Esophagus (tissue), 2 donors: ENCODE measurements at regions not wholly inside any gene's neighbourhood (a gene's known extent, or its start where the extent isn't known, plus 50 kb on each side); places are given as distances from the start of the nearest gene placed in this dataset.
"Not testable (repeated sequence)": the region's sequence is repeated elsewhere in the genome, so short reads cannot be mapped to it uniquely, and the experiment has no call there.

Experiments
- H3K27ac ChIP-seq, 2 donors: one replicate each; pipeline ENCODE4 v1.5.1; 2013; ENCODE audit warnings: low read depth in 2 of 2, mild to moderate bottlenecking in 2 of 2, inconsistent platforms in 1 of 2, low read length in 1 of 2, moderate library complexity in 1 of 2
- H3K27me3 ChIP-seq, 2 donors: one replicate each; pipeline ENCODE4 v1.6.1; 2013; ENCODE audit warnings: low read length in 2 of 2, control low read depth in 1 of 2, mild to moderate bottlenecking in 1 of 2; ENCODE audit not compliant: insufficient read depth in 2 of 2, control insufficient read depth in 1 of 2
- H3K36me3 ChIP-seq, 2 donors: one replicate each; pipeline ENCODE4 v1.6.1; 2013; ENCODE audit warnings: low read length in 1 of 2; ENCODE audit not compliant: control insufficient read depth in 2 of 2, insufficient read depth in 2 of 2
- H3K4me1 ChIP-seq, 2 donors: one replicate each; pipeline ENCODE4 v1.6.1; 2013; ENCODE audit warnings: low read length in 1 of 2; ENCODE audit not compliant: control insufficient read depth in 2 of 2, insufficient read depth in 2 of 2
- H3K4me3 ChIP-seq, 2 donors: one replicate each; pipeline ENCODE4 v1.5.1; 2013; ENCODE audit warnings: low read length in 2 of 2, mild to moderate bottlenecking in 2 of 2, low read depth in 1 of 2, moderate library complexity in 1 of 2
- H3K9me3 ChIP-seq, 2 donors: one replicate each; pipeline ENCODE4 v1.6.1; 2013; ENCODE audit warnings: mild to moderate bottlenecking in 2 of 2, low read depth in 1 of 2, low read length in 1 of 2, moderate library complexity in 1 of 2; ENCODE audit not compliant: control insufficient read depth in 2 of 2, insufficient read depth in 1 of 2
- WGBS, 2 donors: extraction: QIAGEN DNeasy Blood & Tissue Kit; methylation state at CpG; one replicate each; pipeline ENCODE4 v1.1.7; 2013; 5-methylcytosine and 5-hydroxymethylcytosine counted together
- donor health status: healthy with polysubstance abuse.
- donor health status: Bipolar disorder and iron deficiency.

DNA sequence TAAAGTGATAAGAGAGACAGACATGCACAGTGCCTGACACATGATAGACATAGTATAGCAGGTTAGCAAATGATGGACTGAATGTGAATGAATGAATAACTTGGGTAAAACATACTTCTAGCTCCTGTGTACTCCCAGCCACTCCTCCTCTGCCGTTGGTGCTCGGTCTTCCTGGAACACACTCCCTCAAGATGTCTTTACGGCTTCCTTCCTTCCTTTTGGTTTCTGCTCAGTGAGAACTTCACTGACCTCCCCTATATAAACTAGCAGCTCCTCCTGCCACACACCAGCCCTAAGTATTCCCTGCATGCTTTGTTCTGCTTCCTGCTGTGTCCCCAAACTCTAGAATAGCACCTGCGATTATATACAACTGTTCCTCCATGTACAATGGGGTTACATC lies 50.2 kb downstream of the RAD54L2 start:
- H3K27me3 ChIP-seq, result no peaks in the 10 kb centered on the region
- no peaks in the 10 kb centered on the region for H3K4me1 ChIP-seq
- H3K9me3 ChIP-seq, result no peaks in the 10 kb centered on the region
- peaks cover 0 to 13% of the 10 kb centered on the region in 2 donors for H3K36me3 ChIP-seq
- no peak overlapping the region for H3K4me3 ChIP-seq
- WGBS, 2 donors, result 79 to 82% methylated on average over 4 of the region's 4 CpGs
- H3K27ac ChIP-seq, result no peak overlapping the region

DNA sequence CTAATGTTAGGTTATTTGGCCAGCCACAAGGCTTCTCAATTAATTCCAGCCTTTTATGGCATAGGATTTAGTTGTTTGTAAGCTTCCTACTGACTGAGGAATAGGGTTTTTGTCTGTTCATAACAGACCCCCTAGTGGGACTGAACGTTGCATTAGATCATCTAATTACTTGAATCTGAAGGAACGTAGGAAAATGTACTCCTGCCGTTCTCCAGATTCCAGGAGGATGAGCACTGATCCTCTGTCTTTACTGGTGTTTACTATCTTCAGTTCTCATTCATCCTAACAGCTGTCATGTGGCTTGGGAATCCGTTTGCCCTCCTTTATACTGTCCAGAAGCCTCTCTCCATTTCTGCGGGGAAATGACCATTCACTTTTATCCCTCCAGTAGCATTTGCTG lies 52.7 kb downstream of the RAD54L2 start:
- no peaks in the 10 kb centered on the region for H3K9me3 ChIP-seq
- H3K27ac ChIP-seq, result no peak overlapping the region
- H3K27me3 ChIP-seq, result no peaks in the 10 kb centered on the region
- WGBS, 2 donors, result 69 to 77% methylated on average over 5 of the region's 5 CpGs
- H3K36me3 ChIP-seq, result peaks cover 0 to 16% of the 10 kb centered on the region in 2 donors
- no peaks in the 10 kb centered on the region for H3K4me1 ChIP-seq
- H3K4me3 ChIP-seq, result no peak overlapping the region

DNA sequence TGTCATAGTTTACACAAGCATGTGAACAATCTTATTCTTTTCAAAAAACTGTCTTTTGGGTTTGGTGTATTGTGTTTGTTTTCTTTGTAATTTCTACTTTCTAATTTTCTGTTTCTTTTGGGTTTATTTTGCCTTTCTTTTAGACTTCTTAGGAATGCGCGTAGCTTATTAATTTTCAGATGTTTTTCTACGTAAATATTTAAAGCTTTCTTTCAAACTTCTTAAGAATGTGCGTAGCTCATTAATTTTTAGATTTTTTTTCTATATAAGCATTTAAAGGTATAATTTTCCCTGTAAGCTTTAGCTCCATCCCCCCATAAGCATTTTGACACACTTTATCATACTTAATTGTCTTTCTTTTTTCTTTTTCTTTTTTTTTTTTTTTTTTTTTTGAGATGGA lies 55.2 kb downstream of the RAD54L2 start:
- Histone ChIP-seq H3K27me3 (no peaks in the 10 kb centered on the region), H3K36me3 (peaks cover 2 to 16% of the 10 kb centered on the region in 2 donors), H3K9me3 (no peaks in the 10 kb centered on the region), H3K4me3 (no peak overlapping the region), H3K27ac (no peak overlapping the region), H3K4me1 (no peaks in the 10 kb centered on the region)
- WGBS, 2 donors, result 96 to 97% methylated on average over 4 of the region's 4 CpGs

- WGBS, 2 donors, result 98% methylated on average over 8 of the region's 8 CpGs
- H3K4me3 ChIP-seq, result not testable (repeated sequence)
Measured at GRCh38 chr3:51599638-51600037, 61.1 kb downstream of the RAD54L2 start.

DNA sequence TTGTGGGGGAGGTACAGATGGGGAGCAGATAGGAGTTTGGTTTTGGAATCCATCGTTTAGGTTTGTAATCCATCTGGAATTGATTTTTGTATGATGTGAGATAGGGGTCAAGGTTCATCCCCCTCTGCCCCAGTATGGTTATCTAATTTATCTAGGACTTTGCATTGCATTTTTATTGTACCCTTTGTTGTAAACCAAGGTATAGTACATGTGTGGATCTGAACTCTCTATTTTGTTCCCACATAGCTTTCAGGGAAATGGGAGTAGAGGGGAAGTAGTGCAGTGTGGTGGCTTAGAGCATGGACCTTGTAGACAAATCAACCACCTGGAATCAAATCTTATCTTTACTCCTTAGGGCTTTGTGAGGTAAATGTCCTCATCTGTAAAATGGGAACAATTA lies 65.7 kb downstream of the RAD54L2 start:
- WGBS, 2 donors, result 67 to 78% methylated on average over 1 of the region's 1 CpG
- Histone ChIP-seq H3K36me3 (no peaks in the 10 kb centered on the region), H3K27ac (no peak overlapping the region), H3K4me1 (no peaks in the 10 kb centered on the region), H3K4me3 (no peak overlapping the region), H3K9me3 (no peaks in the 10 kb centered on the region), H3K27me3 (no peaks in the 10 kb centered on the region)

More at GRCh38 chr3:51599638-51600037, 61.1 kb downstream of the RAD54L2 start:
- not testable (repeated sequence) for H3K9me3 ChIP-seq, H3K27me3 ChIP-seq, H3K4me1 ChIP-seq, H3K36me3 ChIP-seq, H3K27ac ChIP-seq

DNA sequence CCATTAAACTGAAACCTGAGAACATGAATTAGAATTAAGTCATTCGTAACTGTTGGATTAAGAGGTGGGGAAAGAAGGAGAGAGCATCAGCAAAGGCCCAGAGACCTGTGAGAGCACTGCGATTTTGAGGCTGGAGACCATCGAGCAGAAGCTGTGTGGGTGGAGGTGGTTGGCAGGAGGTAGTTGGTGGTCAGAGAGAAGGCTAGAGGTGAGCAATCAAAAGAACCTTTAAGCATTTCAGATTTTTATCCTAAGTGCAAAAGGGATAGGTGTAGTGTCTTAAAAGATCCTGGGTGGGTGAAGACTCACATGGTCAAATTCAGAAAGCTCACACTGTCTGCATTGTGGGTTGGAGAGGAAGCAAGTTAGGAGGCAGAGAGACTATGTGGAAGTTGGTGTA lies 65.1 kb upstream of the TEX264 start:
- Histone ChIP-seq H3K4me1 (no peaks in the 10 kb centered on the region), H3K36me3 (no peaks in the 10 kb centered on the region), H3K27ac (no peak overlapping the region), H3K4me3 (no peak overlapping the region), H3K27me3 (no peaks in the 10 kb centered on the region), H3K9me3 (no peaks in the 10 kb centered on the region)
- WGBS, 2 donors, result 79 to 89% methylated on average over 3 of the region's 3 CpGs

DNA sequence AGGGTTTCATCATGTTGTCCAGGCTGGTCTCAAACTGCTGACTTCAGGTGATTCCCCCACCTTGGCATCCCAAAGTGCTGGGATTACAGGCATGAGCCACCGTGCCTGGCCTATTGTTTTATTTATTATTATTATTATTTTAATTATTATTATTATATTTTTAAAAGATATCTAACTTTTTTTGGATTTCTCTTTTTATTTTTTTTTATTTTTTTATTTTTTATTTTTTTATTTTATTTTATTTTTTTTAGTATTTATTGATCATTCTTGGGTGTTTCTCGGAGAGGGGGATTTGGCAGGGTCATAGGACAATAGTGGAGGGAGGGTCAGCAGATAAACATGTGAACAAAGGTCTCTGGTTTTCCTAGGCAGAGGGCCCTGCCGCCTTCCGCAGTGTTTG lies 64.2 kb upstream of the TEX264 start:
- not testable (repeated sequence) for H3K27ac ChIP-seq, H3K27me3 ChIP-seq, H3K4me3 ChIP-seq, H3K9me3 ChIP-seq, H3K4me1 ChIP-seq, H3K36me3 ChIP-seq
- 88% methylated on average over 2 to 4 of the region's 4 CpGs for WGBS, 2 donors

- H3K36me3 ChIP-seq, H3K4me3 ChIP-seq, H3K4me1 ChIP-seq, H3K9me3 ChIP-seq, H3K27me3 ChIP-seq, H3K27ac ChIP-seq: not testable (repeated sequence)
- 98% methylated on average over 46 to 57 of the region's 57 CpGs for WGBS, 2 donors
Measured at GRCh38 chr3:51607591-51608325, 63.3 kb upstream of the TEX264 start.

GRCh38 chr3:51610708-51611107 lies 60.3 kb upstream of the TEX264 start:
- Histone ChIP-seq H3K27ac (no peak overlapping the region), H3K4me1 (no peaks in the 10 kb centered on the region), H3K27me3 (no peaks in the 10 kb centered on the region), H3K4me3 (no peak overlapping the region), H3K9me3 (no peaks in the 10 kb centered on the region), H3K36me3 (no peaks in the 10 kb centered on the region)
- 80 to 91% methylated on average over 1 of the region's 1 CpG for WGBS, 2 donors

- H3K36me3 ChIP-seq, result no peaks in the 10 kb centered on the region
- H3K4me1 ChIP-seq, result peaks cover 2 to 4% of the 10 kb centered on the region in 2 donors
- no peak overlapping the region for H3K4me3 ChIP-seq
- WGBS, 2 donors, result 98 to 100% methylated on average over 3 of the region's 3 CpGs
- no peaks in the 10 kb centered on the region for H3K9me3 ChIP-seq
- H3K27me3 ChIP-seq, result no peaks in the 10 kb centered on the region
- no peak overlapping the region for H3K27ac ChIP-seq
Measured at GRCh38 chr3:51617597-51617996, 53.5 kb upstream of the TEX264 start.
